GM11168 (cell line): ENCODE measurements at regions not wholly inside any gene's neighbourhood (a gene's known extent, or its start where the extent isn't known, plus 50 kb on each side); places are given as distances from the start of the nearest gene placed in this dataset.

Experiments used
- in situ Hi-C: fragments of 300-500 bp; cut with MboI; formaldehyde crosslinking; loops from one replicate; pipeline ENCODE4 v1.12.0; 2022; ENCODE audit warnings: low sequenced_read_pairs; ENCODE audit not compliant: unreplicated experiment

DNA sequence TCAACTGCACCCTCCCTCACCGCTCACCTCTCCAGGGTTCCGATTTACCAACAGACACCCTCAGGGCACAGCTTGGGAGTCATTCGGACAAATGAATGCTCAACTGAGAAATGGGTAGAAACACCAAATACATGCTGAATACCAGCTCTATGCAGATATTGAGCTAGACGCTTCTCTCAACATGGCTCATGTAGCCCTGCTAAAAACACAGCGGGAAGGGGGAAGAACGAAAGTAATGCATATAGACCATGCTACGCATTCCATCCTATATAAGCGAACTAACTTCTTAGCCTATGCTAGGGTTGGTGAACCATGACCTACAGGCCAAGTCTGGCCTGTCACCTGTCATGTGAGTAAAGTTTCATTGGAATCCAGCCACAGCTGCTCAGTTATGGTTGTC, 304.0 kb downstream of the UQCRFS1 start:
- in situ Hi-C loops: no loop called here

DNA sequence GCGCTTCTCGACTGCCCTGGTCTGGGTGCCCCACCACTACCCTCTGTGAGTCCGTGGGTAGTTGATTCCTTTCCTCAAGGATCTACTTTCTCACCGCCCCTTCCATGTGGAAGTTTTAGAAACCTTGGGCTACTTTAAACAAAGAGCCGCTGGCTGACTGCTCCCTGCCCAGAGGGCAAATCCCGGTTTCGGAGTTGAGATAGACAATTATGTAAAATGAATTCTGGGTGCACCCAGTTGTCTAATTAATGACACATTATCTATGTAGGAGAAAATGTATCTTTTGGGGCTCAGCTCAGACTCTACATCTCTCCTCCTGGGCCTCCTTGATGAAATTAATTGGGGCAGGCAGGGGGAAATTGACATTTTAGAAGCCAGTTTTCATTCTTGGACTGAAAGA, 305.4 kb downstream of the UQCRFS1 start:
- in situ Hi-C loops: no loop called here

DNA sequence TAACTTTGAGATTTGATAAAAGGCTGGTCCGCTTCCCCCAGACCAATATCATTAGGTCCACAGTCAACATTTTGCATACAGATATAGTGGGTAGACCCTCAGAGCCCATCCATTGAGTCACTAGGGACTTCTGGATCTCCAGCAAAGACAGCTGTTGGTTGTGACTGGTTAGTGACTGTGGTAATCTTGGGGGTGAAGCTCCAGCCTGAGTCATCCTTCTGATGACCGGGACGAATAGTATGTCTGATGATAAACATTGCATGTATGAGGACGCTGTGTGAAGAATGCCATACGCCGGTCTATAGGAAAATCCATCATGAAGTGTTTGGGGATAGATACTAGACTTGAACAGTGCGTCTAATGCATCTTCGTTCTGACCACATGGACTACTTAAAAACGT, 307.0 kb downstream of the UQCRFS1 start:
- in situ Hi-C loops: no loop called here

DNA sequence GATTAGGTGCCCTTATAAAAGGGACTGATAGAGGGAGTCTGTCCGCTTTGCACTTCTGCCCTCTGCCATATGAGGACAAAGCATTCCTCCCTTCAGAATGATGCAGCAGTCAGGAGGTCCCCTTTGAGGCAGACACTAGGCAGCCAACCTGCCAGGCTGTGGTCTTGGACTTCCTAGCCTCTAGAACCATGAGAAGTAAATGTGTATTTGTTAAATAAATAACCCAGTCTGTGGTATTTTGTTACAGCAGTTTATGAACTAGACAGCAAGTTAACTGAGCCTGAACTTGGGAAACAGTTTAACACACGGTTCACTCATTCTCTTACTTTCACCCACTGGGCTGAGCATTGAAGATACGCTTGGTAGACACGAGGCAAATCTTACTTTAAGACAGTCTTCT, 313.2 kb downstream of the UQCRFS1 start:
- in situ Hi-C loops: loop anchor here (25.0 kb wide), 1 partner anchor 437 kb away; no protein-coding TSS in a partner anchor

DNA sequence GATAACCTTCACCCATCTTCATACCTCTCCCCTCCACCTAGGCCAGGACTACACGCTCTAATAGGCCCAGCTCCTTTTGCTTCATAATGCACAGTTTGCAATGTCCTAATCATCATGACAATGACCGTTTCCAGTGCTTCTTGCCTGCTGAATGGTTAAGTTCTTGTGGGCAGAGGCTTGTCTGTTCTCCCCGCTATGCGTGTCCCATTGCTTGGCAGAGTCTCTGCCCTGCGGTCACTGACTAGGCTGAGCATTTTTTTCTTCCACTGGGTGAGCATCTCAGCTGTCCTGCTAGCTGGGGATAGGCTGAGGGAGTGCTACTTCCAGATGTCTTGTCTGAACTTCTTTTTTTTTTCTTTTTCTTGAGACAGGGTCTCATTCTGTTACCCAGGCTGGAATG, 314.7 kb downstream of the UQCRFS1 start:
- in situ Hi-C loops: loop anchor here (25.0 kb wide), 1 partner anchor 436 kb away; no protein-coding TSS in a partner anchor

DNA sequence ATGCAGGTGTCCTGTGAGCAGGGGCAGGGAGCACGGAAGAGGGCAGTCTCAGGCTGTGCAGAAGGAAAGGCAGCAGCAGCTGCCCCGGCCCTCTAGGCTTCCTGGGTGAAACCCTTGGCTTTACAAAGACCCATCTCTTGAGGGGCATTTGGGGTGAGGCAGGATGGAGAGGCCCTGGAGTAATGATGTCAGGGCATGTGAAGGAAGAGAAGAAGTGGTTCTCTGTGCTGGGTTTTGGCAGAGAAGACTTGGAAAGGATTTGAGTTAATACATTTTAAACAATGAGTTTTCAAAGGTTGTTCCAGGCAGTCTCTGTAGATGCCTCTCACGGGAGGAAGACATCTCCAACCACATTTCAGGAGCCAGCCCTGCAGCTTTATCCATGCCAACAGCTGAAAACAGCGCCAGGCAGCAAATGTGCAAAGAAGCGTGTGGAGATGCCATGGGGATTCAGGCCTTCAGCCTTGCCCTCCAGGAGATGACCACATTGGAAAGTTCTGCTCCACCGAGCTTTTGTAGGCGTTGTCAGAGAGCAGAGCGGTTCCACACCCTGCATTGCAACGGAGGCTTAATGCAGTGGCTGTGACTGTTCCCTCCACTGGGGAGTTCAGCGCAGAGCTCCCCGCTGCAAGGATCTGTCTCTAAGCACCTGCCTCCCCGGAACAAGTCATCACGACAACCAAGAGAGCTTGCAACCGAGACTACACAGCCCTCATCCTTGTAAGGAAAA, 322.8 kb downstream of the UQCRFS1 start:
- in situ Hi-C loops: loop anchor here (25.0 kb wide), 1 partner anchor 428 kb away; no protein-coding TSS in a partner anchor

DNA sequence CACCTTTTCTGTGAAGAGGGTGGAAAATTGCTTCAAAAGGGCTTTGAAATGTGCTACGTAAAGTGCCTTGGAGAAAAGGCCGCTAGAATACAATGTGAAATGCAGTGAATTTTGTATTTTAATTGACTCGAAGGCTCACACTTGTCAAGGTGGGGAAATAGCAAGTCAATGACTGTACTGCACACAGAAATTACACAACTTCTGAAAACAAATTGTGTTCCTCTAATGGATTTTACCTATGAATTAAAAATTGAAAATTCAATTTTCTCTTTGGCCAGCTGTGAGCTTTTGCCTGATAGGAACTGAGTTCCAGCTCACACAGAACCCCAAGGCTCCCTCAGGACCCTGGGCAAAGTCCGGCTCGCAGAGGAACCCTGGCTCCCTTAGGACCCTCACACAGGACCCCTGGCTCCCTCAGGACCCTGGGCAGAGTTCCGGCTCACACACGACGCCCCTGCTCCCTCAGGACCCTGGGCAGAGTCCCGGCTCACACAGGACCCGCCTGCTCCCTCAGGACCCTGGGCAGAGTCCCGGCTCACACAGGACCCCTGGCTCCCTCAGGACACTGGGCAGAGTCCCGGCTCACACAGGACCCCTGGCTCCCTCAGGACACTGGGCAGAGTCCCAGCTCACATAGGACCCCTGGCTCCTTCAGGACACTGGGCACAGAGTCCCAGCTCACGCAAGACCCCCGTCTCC, 324.9 kb downstream of the UQCRFS1 start:
- in situ Hi-C loops: loop anchor here (25.0 kb wide), 1 partner anchor 426 kb away; no protein-coding TSS in a partner anchor

DNA sequence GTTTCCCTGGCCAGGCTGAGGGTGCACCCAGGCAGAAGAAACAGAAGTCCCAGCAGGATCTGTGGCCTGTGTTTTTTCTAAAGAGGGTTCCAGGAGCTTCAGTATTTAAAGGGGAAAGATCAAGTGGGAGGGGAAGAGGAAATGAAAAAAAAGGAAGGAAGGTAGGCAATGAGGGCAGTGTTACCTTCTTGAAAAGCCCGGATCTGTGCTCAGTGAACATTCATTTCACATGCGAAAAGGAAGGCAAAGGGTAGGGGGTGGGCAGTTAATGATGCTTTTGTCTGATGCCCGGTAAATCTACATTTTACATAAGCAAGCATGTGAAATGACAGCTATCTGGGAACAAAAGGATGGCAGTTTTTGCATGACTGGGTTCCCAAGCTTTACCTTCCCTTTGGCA, 326.2 kb downstream of the UQCRFS1 start:
- in situ Hi-C loops: loop anchor here (25.0 kb wide), 1 partner anchor 424 kb away; no protein-coding TSS in a partner anchor

DNA sequence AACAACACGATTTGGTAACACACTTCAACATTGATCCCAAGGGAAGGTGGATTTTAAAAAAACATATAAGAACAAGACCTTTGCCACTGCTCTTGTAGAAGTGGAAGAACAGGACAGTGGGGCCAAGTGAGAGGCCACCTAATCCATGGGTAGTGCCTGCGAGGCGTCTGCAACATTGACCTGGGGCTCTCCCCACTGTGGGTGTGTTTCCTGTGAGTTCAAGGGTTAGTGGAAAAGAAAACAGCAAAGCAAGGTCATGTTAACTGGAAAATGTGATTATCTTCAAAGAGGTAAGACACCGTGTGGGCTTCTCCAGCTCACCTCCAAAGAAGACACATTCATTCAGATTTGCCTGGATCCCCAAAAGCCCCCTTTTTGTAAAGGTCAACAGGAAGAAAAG, 327.0 kb downstream of the UQCRFS1 start:
- in situ Hi-C loops: loop anchor here (25.0 kb wide), 1 partner anchor 424 kb away; no protein-coding TSS in a partner anchor

DNA sequence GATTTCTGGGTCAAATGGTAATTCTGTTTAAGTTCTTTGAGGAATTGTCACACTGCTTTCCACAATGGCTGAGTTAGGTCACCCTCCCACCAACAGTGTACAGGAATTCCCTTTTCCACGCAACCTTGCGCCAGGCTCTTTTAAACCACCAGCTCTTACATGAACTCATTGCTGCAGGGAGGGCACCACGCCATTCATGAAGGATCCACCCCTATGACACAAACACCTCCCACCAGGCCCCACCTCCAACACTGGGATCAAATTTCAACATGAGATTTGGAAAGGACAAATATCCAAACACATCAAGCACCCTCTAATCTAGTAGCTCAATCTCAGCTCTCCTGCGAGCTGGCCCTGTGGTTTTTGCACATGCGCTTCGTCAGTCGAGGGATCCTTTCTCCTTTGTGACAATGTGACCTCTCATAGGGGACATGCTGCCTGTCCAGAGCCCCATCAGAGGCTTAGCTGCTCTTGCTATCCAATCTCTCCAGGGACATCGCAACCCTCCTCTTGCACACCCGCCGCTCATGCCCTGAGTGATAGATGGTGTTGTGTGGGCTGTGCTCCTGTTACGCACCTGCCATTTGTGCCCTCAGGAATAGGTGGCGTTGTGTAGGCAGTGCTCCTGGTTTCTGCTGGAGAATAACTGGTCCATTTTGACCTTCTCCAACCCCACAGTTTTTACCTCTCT, 328.0 kb downstream of the UQCRFS1 start:
- in situ Hi-C loops: loop anchor here (25.0 kb wide), 1 partner anchor 423 kb away; no protein-coding TSS in a partner anchor

DNA sequence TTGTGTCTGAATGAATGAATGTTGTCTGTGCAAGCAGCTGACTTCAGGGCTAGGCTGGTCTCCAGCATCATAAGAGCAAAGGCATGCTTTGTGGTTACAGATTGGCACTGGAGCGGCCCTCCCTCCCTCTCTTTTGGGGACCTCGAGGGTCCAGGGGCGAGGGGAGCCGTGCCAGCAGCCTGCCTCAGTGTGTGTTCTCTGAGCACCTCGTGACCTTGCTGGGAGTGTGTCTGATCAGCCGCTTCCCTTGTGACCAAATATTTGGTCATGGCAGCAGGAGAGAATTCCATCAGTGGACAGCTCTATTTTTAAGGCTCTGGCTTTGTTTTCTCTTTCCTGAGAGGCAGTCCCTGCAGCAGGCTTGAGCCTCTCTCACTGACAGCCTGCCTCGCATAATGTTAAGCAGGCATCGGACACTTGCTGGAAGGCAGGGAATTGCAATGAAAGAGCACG, 329.7 kb downstream of the UQCRFS1 start:
- in situ Hi-C loops: loop anchor here (25.0 kb wide), 1 partner anchor 421 kb away; no protein-coding TSS in a partner anchor

DNA sequence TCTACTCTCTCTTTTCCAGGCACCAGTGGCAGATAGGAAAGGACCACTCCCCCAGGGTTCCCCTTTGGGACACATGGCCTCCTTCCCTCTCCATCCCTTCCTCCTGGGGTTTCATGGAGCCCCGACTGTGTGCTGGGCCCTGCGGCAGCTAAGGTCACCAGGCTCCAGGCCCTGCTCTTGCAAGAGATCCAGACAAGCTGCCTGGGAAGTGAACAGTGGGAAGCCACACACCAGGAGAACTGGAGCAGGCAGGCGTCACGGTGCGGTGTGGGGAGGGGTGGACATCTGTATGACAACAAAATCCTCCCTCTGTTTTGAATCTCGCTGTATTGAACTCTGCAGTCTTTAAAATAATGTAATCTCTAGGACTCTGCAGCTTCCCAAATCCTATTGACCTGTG, 330.1 kb downstream of the UQCRFS1 start:
- in situ Hi-C loops: loop anchor here (25.0 kb wide), 1 partner anchor 421 kb away; no protein-coding TSS in a partner anchor

DNA sequence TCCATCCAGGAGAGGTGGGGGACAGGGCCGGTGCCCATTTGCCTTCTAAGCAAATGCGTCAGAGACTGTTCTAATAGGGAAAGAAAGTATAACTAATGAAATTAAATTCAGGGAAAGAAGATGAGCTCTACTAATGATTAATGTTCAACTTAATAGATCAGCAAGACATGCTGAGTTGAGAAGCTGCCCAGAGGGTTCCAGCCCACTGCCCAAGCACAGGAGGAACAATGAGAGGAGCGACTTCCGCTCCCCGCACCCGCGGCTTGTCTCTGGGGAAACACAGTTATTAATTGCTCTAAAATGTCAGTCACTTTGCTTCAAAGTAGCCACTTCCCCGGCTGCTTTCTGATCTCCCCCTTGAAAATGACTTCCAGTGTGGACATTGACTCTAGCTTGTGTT, 331.3 kb downstream of the UQCRFS1 start:
- in situ Hi-C loops: loop anchor here (25.0 kb wide), 1 partner anchor 419 kb away; no protein-coding TSS in a partner anchor

DNA sequence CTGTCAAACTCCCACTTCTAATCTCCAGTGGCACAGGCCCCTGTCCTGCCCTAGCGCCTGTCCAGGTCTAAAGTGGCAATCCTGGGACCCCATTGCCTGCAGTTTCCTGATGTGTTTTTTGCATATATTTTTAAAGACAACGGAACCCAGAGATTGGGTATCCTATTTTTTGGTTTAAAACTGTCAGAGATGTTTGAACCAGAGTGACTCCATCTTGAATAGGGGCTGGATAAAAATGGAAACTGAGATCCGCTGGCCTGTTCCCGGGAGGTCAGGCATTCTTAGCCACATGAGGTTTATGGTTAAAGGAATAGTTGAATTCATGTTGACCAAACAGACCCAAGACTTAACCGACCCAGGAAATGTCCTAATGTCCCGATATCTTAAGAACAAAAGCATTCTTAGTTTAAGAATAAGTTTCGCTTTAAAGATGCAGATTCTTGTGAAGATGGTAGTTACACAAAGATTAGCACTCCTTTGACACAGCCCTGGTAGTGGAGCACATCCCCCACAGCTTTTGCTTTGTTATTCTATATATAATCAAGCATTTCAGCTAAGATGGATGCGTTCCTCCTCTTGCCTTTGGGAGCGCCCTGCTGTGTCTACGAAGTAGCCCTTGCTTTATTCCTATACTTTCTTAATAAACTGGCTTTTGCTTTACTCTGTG, 332.1 kb downstream of the UQCRFS1 start:
- in situ Hi-C loops: loop anchor here (25.0 kb wide), 1 partner anchor 419 kb away; no protein-coding TSS in a partner anchor

DNA sequence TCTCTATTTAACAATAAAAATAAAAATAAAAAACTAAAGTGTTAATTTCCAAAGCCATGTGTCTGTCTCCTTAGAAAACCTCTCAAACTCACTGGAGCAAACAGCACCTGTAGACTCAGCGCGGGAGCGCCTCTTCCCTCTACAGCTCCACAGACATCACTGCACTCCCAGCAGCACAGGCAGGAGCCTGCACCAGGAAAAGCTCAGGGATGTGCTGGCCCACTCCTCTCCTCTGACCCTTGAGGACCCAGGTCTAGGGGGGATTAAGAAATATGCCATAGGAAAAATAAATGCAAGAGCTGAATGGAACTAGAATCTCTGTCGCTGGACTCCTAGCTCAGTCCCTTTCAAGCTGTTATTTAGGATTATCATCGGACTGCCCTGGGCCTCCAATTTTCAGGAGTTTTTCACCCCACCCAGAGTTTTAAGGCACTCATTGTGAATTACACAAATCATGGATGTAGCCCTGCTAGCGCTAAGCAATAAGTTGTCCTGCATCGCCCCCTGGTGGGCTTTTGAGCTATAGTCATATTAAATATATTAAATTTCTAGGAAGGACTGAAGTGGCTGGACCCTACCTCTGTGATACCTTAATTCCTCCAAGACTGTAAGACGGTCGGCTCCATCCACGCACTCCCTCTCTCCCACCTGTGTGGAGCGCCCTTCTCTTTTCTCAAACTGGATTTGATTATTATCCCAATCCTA, 333.9 kb downstream of the UQCRFS1 start:
- in situ Hi-C loops: loop anchor here (5.0 to 25.0 kb wide), 2 partner anchors 132 to 417 kb away; no protein-coding TSS in a partner anchor

DNA sequence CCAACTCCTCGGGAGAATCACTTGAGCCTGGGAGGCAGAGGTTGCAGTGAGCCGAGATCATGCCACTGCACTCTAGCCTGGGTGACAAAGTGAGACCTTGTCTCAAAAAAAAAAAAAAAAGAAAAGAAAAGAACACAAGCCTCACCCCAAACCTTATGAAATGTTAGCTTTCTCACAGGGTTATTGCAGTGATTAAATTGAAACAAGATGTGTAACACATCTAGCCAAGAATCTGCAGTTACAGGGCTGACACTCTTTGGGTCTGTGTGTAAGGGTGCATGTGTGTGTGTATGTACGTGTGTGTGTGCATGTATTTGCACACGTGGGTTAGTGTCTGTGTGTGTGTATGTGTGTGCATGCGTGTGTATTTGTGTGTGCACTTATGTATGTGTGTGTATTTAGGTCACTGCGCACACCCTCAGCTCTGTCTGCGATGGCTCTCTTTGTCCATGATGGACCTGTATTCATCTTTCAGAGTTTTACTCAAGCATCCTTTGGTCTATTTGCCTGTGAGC, 336.3 kb downstream of the UQCRFS1 start:
- in situ Hi-C loops: loop anchor here (5.0 to 25.0 kb wide), 2 partner anchors 129 to 414 kb away; no protein-coding TSS in a partner anchor

DNA sequence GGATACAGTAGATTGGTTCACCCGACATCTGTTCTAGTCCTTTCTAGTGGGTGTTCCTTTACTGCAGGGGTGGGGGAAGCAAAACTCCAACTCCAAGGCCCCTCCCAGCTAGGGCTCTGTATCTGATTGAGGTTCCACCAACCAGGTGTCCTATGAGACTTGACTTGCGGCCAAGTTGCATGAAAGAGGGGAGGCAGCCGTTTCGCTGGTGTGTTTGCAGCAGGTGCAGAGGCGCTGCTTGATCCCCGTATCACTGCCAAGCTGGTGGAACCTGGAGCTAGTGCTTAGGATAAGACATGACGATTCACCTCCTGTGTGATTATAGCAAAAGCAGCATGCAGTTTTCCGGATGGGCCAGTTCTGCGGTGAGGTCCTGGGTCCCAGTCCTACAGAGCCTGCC, 338.2 kb downstream of the UQCRFS1 start:
- in situ Hi-C loops: loop anchor here (5.0 to 25.0 kb wide), 2 partner anchors 127 to 412 kb away; no protein-coding TSS in a partner anchor

DNA sequence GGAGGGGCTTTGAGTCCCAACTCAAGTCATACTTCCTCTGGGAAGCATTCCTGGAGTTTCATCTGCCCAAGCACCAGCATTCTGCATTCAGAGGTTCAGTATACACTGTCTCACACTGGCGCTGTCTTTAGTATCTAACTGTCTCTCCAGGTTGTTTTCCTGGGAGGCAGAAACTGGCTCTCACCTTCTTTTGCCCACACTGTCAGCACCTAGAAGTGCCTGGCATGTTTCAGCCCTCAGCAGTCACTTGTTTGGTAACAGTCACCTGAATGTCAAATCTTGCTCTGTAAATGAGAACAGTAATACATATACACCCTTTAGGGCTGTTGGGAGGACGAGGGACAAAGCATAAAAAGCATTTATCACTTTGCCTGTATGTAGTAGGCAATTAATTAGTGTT, 339.6 kb downstream of the UQCRFS1 start:
- in situ Hi-C loops: no loop called here
